ENCODE measurements at regions not wholly inside any gene's neighbourhood (a gene's known extent, or its start where the extent isn't known, plus 50 kb on each side); places are given as distances from the start of the nearest gene placed in this dataset.
"Not testable (repeated sequence)": the region's sequence is repeated elsewhere in the genome, so short reads cannot be mapped to it uniquely, and the experiment has no call there.

- no peak overlapping the region for H3K27ac Mint-ChIP-seq
- no peak overlapping the region for H3K4me3 Mint-ChIP-seq
- no peaks in the 10 kb centered on the region for H3K36me3 Mint-ChIP-seq (ENCODE audit: low read depth)
- no peaks in the 10 kb centered on the region for H3K9me3 Mint-ChIP-seq
- H3K4me1 Mint-ChIP-seq: no peaks in the 10 kb centered on the region
- intact Hi-C loops (cut with micrococcal nuclease): no loop called here
- ChIA-PET CTCF (no interaction called here), POLR2A (no interaction called here)
- ATAC-seq (ENCODE audit: low read depth) (no peak), DNase-seq (no peak)
- no peak for TF ChIP-seq CTCF (IDR thresholded peaks at IDR 0.05)
- no peaks in the 10 kb centered on the region for H3K27me3 Mint-ChIP-seq
Measured at GRCh38 chr2:106334802-106335201, 133.4 kb downstream of the RGPD3 start.

- ATAC-seq (ENCODE audit: low read depth); CTCF ChIA-PET; H3K9me3 Mint-ChIP-seq; H3K4me3 Mint-ChIP-seq; H3K36me3 Mint-ChIP-seq (ENCODE audit: low read depth); intact Hi-C loops (cut with micrococcal nuclease); POLR2A ChIA-PET; H3K27ac Mint-ChIP-seq; DNase-seq; H3K4me1 Mint-ChIP-seq; H3K27me3 Mint-ChIP-seq: not testable (repeated sequence)
Measured at GRCh38 chr2:106333253-106333873, 134.8 kb downstream of the RGPD3 start.

GRCh38 chr2:106332054-106332453, 136.2 kb downstream of the RGPD3 start:
- ATAC-seq (ENCODE audit: low read depth): no peak
- Mint-ChIP-seq H3K4me1 (no peaks in the 10 kb centered on the region), H3K27me3 (no peaks in the 10 kb centered on the region), H3K27ac (no peak overlapping the region), H3K4me3 (no peak overlapping the region), H3K36me3 (ENCODE audit: low read depth) (no peaks in the 10 kb centered on the region), H3K9me3 (no peaks in the 10 kb centered on the region)
- no peak for DNase-seq
- TF ChIP-seq CTCF (IDR thresholded peaks at IDR 0.05): no peak
- ChIA-PET CTCF (no interaction called here), POLR2A (no interaction called here)
- intact Hi-C loops (cut with micrococcal nuclease): no loop called here

GRCh38 chr2:106330384-106331261, 136.5 kb upstream of the UXS1 start:
- H3K36me3 Mint-ChIP-seq (ENCODE audit: low read depth); H3K4me1 Mint-ChIP-seq; CTCF ChIA-PET; intact Hi-C loops (cut with micrococcal nuclease); POLR2A ChIA-PET; H3K4me3 Mint-ChIP-seq; DNase-seq; ATAC-seq (ENCODE audit: low read depth); H3K27ac Mint-ChIP-seq; H3K27me3 Mint-ChIP-seq; H3K9me3 Mint-ChIP-seq: not testable (repeated sequence)

- Mint-ChIP-seq H3K27me3 (no peaks in the 10 kb centered on the region), H3K27ac (no peak overlapping the region), H3K9me3 (peaks cover 2% of the 10 kb centered on the region), H3K4me1 (no peaks in the 10 kb centered on the region), H3K36me3 (ENCODE audit: low read depth) (no peaks in the 10 kb centered on the region), H3K4me3 (no peak overlapping the region)
- ATAC-seq (ENCODE audit: low read depth) (no peak), DNase-seq (no peak)
- ChIA-PET POLR2A (no interaction called here), CTCF (no interaction called here)
- intact Hi-C loops (cut with micrococcal nuclease): no loop called here
- no peak for TF ChIP-seq CTCF (IDR thresholded peaks at IDR 0.05)
Measured at GRCh38 chr2:106323337-106324013, 129.4 kb upstream of the UXS1 start.

GRCh38 chr2:106322281-106322680, 128.2 kb upstream of the UXS1 start:
- H3K4me3 Mint-ChIP-seq: no peak overlapping the region
- peaks cover 2% of the 10 kb centered on the region for H3K9me3 Mint-ChIP-seq
- H3K27me3 Mint-ChIP-seq: no peaks in the 10 kb centered on the region
- intact Hi-C loops (cut with micrococcal nuclease): no loop called here
- ATAC-seq (ENCODE audit: low read depth): no peak
- no peaks in the 10 kb centered on the region for H3K4me1 Mint-ChIP-seq
- DNase-seq: no peak
- no peak overlapping the region for H3K27ac Mint-ChIP-seq
- no peaks in the 10 kb centered on the region for H3K36me3 Mint-ChIP-seq (ENCODE audit: low read depth)
- TF ChIP-seq CTCF (IDR thresholded peaks at IDR 0.05): no peak
- POLR2A ChIA-PET: no interaction called here
- CTCF ChIA-PET: no interaction called here

GRCh38 chr2:106320439-106320838, 126.3 kb upstream of the UXS1 start:
- H3K27ac Mint-ChIP-seq; intact Hi-C loops (cut with micrococcal nuclease); ATAC-seq (ENCODE audit: low read depth); H3K4me1 Mint-ChIP-seq; H3K36me3 Mint-ChIP-seq (ENCODE audit: low read depth); DNase-seq; POLR2A ChIA-PET; H3K4me3 Mint-ChIP-seq; CTCF ChIA-PET; H3K9me3 Mint-ChIP-seq; H3K27me3 Mint-ChIP-seq: not testable (repeated sequence)

All from activated B cell treated with CpG ODN at 0.5 μM for 24 hours (primary cell).